ENCODE measurements at regions not wholly inside any gene's neighbourhood (a gene's known extent, or its start where the extent isn't known, plus 50 kb on each side); places are given as distances from the start of the nearest gene placed in this dataset.
A peak's percentile ranks its signal among the peaks of the same experiment; 100 is the strongest.

- Mint-ChIP-seq H3K27ac (no peak overlapping the region), H3K27me3 (ENCODE audit: low read depth in 3 of 3) (peaks cover 0 to 3% (median 3%) of the 10 kb centered on the region in 3 donors), H3K36me3 (no peaks in the 10 kb centered on the region), H3K9me3 (peaks cover 0 to 3% (median 0%) of the 10 kb centered on the region in 7 donors), H3K4me1 (peaks cover 17% of the 10 kb centered on the region), H3K4me3 (no peak overlapping the region)
- WGBS (ENCODE audit: insufficient coverage), result 96% methylated on average over 3 of the region's 8 CpGs
- H3K9ac ChIP-seq (ENCODE audit: insufficient read depth, low read length, poor library complexity, severe bottlenecking), result no peak overlapping the region
- no peak overlapping the region for H2AFZ ChIP-seq (ENCODE audit: insufficient read depth, low read depth, low read length, poor library complexity, severe bottlenecking)
- H3K79me2 ChIP-seq (ENCODE audit: insufficient read depth, low read length), result no peaks in the 10 kb centered on the region
- TF ChIP-seq CTCF (IDR thresholded peaks at IDR 0.05), result no peak
- H3K36me3 ChIP-seq (replicated peaks in 1 of 2; ENCODE audit: control insufficient read depth in 1 of 2, insufficient read depth in 2 of 2, low read length in 2 of 2), result no peaks in the 10 kb centered on the region
- H3K4me3 ChIP-seq (replicated peaks in 1 of 3; ENCODE audit: low read depth in 2 of 3, low read length in 3 of 3), result no peak overlapping the region
- no peak overlapping the region for H3K4me2 ChIP-seq (replicated peaks; ENCODE audit: extremely low read depth, low read length, poor library complexity, severe bottlenecking)
- intact Hi-C loops (cut with micrococcal nuclease), result no loop called here
- H3K4me1 ChIP-seq (ENCODE audit: control insufficient read depth in 1 of 2, insufficient read depth in 2 of 2, low read length in 2 of 2), result no peaks in the 10 kb centered on the region
- no peaks in the 10 kb centered on the region for H4K20me1 ChIP-seq (ENCODE audit: insufficient read depth, low read length)
- no peak for DNase-seq
- no peaks in the 10 kb centered on the region for H3K27me3 ChIP-seq (ENCODE audit: control insufficient read depth in 2 of 2, insufficient read depth in 2 of 2, low read length in 2 of 2)
- no peaks in the 10 kb centered on the region for H3K9me3 ChIP-seq (replicated peaks in 1 of 2; ENCODE audit: control insufficient read depth in 1 of 2, insufficient read depth in 1 of 2, low read length in 2 of 2)
- H3K27ac ChIP-seq (ENCODE audit: low read depth in 1 of 2, low read length in 2 of 2), result no peak overlapping the region
Observed at GRCh38 chr5:56450766-56451165, 217.6 kb upstream of the ANKRD55 start.

- 91% methylated on average over 7 of the region's 7 CpGs for WGBS (ENCODE audit: insufficient coverage)
- DNase-seq, result no peak
- Histone ChIP-seq H3K9me3 (replicated peaks in 1 of 2; ENCODE audit: control insufficient read depth in 1 of 2, insufficient read depth in 1 of 2, low read length in 2 of 2) (no peaks in the 10 kb centered on the region), H2AFZ (ENCODE audit: insufficient read depth, low read depth, low read length, poor library complexity, severe bottlenecking) (peak overlapping the region; percentile 4), H3K4me3 (replicated peaks in 1 of 3; ENCODE audit: low read depth in 2 of 3, low read length in 3 of 3) (no peak overlapping the region), H3K27me3 (ENCODE audit: control insufficient read depth in 2 of 2, insufficient read depth in 2 of 2, low read length in 2 of 2) (no peaks in the 10 kb centered on the region), H3K36me3 (replicated peaks in 1 of 2; ENCODE audit: control insufficient read depth in 1 of 2, insufficient read depth in 2 of 2, low read length in 2 of 2) (no peaks in the 10 kb centered on the region), H3K4me1 (ENCODE audit: control insufficient read depth in 1 of 2, insufficient read depth in 2 of 2, low read length in 2 of 2) (no peaks in the 10 kb centered on the region), H3K79me2 (ENCODE audit: insufficient read depth, low read length) (no peaks in the 10 kb centered on the region), H3K9ac (ENCODE audit: insufficient read depth, low read length, poor library complexity, severe bottlenecking) (no peak overlapping the region), H4K20me1 (ENCODE audit: insufficient read depth, low read length) (no peaks in the 10 kb centered on the region), H3K27ac (ENCODE audit: low read depth in 1 of 2, low read length in 2 of 2) (no peak overlapping the region), H3K4me2 (replicated peaks; ENCODE audit: extremely low read depth, low read length, poor library complexity, severe bottlenecking) (no peak overlapping the region)
- H3K9me3 Mint-ChIP-seq, result peaks cover 0 to 2% (median 0%) of the 10 kb centered on the region in 7 donors
- no peaks in the 10 kb centered on the region for H3K36me3 Mint-ChIP-seq
- no peak for TF ChIP-seq CTCF (IDR thresholded peaks at IDR 0.05)
- peaks cover 0 to 3% (median 3%) of the 10 kb centered on the region in 3 donors for H3K27me3 Mint-ChIP-seq (ENCODE audit: low read depth in 3 of 3)
- H3K4me1 Mint-ChIP-seq, result peaks cover 13% of the 10 kb centered on the region
- intact Hi-C loops (cut with micrococcal nuclease), result no loop called here
- H3K27ac Mint-ChIP-seq, result peak overlapping the region in 1 of 7 donors; percentile 22
- H3K4me3 Mint-ChIP-seq, result no peak overlapping the region
Observed at GRCh38 chr5:56449071-56449640, 216.0 kb upstream of the ANKRD55 start.
